ENCODE measurements at regions not wholly inside any gene's neighbourhood (a gene's known extent, or its start where the extent isn't known, plus 50 kb on each side); places are given as distances from the start of the nearest gene placed in this dataset.

DNA sequence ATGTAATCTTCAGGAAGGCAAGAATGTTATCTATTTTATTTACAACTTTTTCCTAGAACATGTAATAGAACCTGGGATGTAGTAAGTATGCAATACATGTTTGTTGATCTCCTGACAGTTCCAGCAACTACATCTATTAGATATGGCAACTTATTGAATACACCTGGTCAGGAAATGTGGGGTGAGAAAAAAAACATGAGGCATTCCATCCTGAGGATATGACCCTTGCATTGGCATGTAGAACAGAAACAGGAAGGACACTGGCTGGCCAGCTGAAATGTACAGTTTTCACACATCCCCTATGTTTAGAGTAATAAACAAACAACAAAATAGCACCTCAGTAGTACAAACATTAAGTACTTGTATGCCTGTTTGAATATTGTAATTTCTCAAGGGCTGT lies 272.6 kb upstream of the NT5C1B start:
- dilution Hi-C loops (cut with MboI; ENCODE audit: extremely low pct_ligation_motif_present, low sequenced_read_pairs), result no loop called here
- H3K4me2 ChIP-seq (ENCODE audit: insufficient read depth, low read length), result no peak overlapping the region
- ChIA-PET POLR2A (no interaction called here), CTCF (no interaction called here)
- DNase-seq (ENCODE audit: low read depth, low spot score), result no peak
- no peak overlapping the region for H2AFZ ChIP-seq (ENCODE audit: low read depth, low read length)
- H4K20me1 ChIP-seq (replicated peaks; ENCODE audit: control insufficient read depth, extremely low read depth, insufficient read depth, low read length), result no peaks in the 10 kb centered on the region
- no peaks in the 10 kb centered on the region for H3K4me1 ChIP-seq (ENCODE audit: control insufficient read depth, extremely low read depth, insufficient read depth, low read length)
- no TSS peak for BruUV-seq (replicated peaks)
- TF ChIP-seq POLR2A (IDR thresholded peaks at IDR 0.05; ENCODE audit: low read depth, low read length) (no peak), FOS (IDR thresholded peaks at IDR 0.05; ENCODE audit: borderline replicate concordance, insufficient read depth, low read length) (peak; percentile 10)
- no peak overlapping the region for H3K27ac ChIP-seq (ENCODE audit: insufficient read depth, low read depth, low read length)
- H3K27me3 ChIP-seq (ENCODE audit: control insufficient read depth in 2 of 2, insufficient read depth in 2 of 2, low read length in 2 of 2), result no peaks in the 10 kb centered on the region
- no peak overlapping the region for H3K4me3 ChIP-seq (replicated peaks in 1 of 3; ENCODE audit: insufficient read depth in 1 of 3, low read depth in 1 of 3, low read length in 3 of 3)
- intact Hi-C loops (cut with micrococcal nuclease), result no loop called here
- H3K9me1 ChIP-seq (replicated peaks; ENCODE audit: control insufficient read depth, extremely low read depth, insufficient read depth, low read length), result no peaks in the 10 kb centered on the region
- FAIRE-seq, result no peak
- H3K36me3 ChIP-seq (ENCODE audit: control insufficient read depth in 2 of 2, extremely low read depth in 1 of 2, insufficient read depth in 2 of 2, low read length in 2 of 2), result no peaks in the 10 kb centered on the region
- H3K79me2 ChIP-seq (ENCODE audit: control insufficient read depth, insufficient read depth, low read length), result no peaks in the 10 kb centered on the region
- H3K9ac ChIP-seq (replicated peaks; ENCODE audit: extremely low read depth, insufficient read depth, low read length), result no peak overlapping the region
- no peaks in the 10 kb centered on the region for H3K9me3 ChIP-seq (replicated peaks; ENCODE audit: control insufficient read depth, insufficient read depth, low read length)

DNA sequence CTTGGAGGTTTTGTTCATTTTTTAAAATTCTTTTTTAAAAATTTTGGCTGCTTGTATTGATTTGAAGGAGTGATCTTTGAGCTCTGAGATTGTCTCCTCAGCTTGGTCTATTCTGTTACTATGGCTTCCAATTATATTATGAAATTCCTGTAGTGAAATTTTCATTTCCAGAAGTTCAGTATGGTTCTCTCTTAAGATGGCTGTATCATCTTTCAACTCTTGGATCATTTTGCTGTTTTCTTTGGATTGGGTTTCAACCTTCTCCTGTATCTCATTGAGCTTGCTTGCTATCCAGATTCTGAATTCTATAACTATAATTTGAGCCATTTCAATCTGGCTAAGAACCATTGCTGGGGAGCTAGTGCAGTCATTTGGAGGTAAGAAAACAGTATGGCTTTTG lies 270.8 kb upstream of the NT5C1B start:
- Histone ChIP-seq H4K20me1 (replicated peaks; ENCODE audit: control insufficient read depth, extremely low read depth, insufficient read depth, low read length) (no peaks in the 10 kb centered on the region), H3K4me1 (ENCODE audit: control insufficient read depth, extremely low read depth, insufficient read depth, low read length) (no peaks in the 10 kb centered on the region), H3K4me3 (replicated peaks in 1 of 3; ENCODE audit: insufficient read depth in 1 of 3, low read depth in 1 of 3, low read length in 3 of 3) (no peak overlapping the region), H3K27ac (ENCODE audit: insufficient read depth, low read depth, low read length) (no peak overlapping the region), H3K9ac (replicated peaks; ENCODE audit: extremely low read depth, insufficient read depth, low read length) (no peak overlapping the region), H3K36me3 (ENCODE audit: control insufficient read depth in 2 of 2, extremely low read depth in 1 of 2, insufficient read depth in 2 of 2, low read length in 2 of 2) (no peaks in the 10 kb centered on the region), H3K9me1 (replicated peaks; ENCODE audit: control insufficient read depth, extremely low read depth, insufficient read depth, low read length) (no peaks in the 10 kb centered on the region), H3K79me2 (ENCODE audit: control insufficient read depth, insufficient read depth, low read length) (no peaks in the 10 kb centered on the region), H3K9me3 (replicated peaks; ENCODE audit: control insufficient read depth, insufficient read depth, low read length) (no peaks in the 10 kb centered on the region), H2AFZ (ENCODE audit: low read depth, low read length) (no peak overlapping the region), H3K27me3 (ENCODE audit: control insufficient read depth in 2 of 2, insufficient read depth in 2 of 2, low read length in 2 of 2) (no peaks in the 10 kb centered on the region), H3K4me2 (ENCODE audit: insufficient read depth, low read length) (no peak overlapping the region)
- no TSS peak for BruUV-seq (replicated peaks)
- DNase-seq (ENCODE audit: low read depth, low spot score) (no peak), FAIRE-seq (no peak)
- ChIA-PET CTCF (no interaction called here), POLR2A (no interaction called here)
- TF ChIP-seq EZH2 (IDR thresholded peaks at IDR 0.05; ENCODE audit: borderline replicate concordance, low read depth, low read length, severe bottlenecking), result no peak
- TF ChIP-seq POLR2A (IDR thresholded peaks at IDR 0.05; ENCODE audit: low read depth, low read length), result no peak
- TF ChIP-seq GATA2 (IDR thresholded peaks at IDR 0.05; ENCODE audit: insufficient read depth, insufficient read length, low read depth, low read length), result no peak
- TF ChIP-seq, protein P1, sequence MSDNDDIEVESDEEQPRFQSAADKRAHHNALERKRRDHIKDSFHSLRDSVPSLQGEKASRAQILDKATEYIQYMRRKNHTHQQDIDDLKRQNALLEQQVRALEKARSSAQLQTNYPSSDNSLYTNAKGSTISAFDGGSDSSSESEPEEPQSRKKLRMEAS (IDR thresholded peaks at IDR 0.05; ENCODE audit: insufficient read depth, insufficient read length), result no peak
- TF ChIP-seq FOS (IDR thresholded peaks at IDR 0.05; ENCODE audit: borderline replicate concordance, insufficient read depth, low read length), result no peak
- TF ChIP-seq MYC (IDR thresholded peaks at IDR 0.05; ENCODE audit: low read depth, low read length), result no peak
- no peak for TF ChIP-seq POLR2AphosphoS5 (IDR thresholded peaks at IDR 0.05; ENCODE audit: insufficient read depth, low read depth, low read length)
- no peak for TF ChIP-seq JUN (IDR thresholded peaks at IDR 0.05; ENCODE audit: borderline replicate concordance, insufficient read depth, insufficient read length, low read depth)
- TF ChIP-seq, protein P2, sequence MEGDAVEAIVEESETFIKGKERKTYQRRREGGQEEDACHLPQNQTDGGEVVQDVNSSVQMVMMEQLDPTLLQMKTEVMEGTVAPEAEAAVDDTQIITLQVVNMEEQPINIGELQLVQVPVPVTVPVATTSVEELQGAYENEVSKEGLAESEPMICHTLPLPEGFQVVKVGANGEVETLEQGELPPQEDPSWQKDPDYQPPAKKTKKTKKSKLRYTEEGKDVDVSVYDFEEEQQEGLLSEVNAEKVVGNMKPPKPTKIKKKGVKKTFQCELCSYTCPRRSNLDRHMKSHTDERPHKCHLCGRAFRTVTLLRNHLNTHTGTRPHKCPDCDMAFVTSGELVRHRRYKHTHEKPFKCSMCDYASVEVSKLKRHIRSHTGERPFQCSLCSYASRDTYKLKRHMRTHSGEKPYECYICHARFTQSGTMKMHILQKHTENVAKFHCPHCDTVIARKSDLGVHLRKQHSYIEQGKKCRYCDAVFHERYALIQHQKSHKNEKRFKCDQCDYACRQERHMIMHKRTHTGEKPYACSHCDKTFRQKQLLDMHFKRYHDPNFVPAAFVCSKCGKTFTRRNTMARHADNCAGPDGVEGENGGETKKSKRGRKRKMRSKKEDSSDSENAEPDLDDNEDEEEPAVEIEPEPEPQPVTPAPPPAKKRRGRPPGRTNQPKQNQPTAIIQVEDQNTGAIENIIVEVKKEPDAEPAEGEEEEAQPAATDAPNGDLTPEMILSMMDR (IDR thresholded peaks at IDR 0.05; ENCODE audit: extremely low read depth in 1 of 2, insufficient read depth in 1 of 2, low read depth in 1 of 2, low read length in 2 of 2), result no peak
- intact Hi-C loops (cut with micrococcal nuclease) (no loop called here), dilution Hi-C loops (cut with MboI; ENCODE audit: extremely low pct_ligation_motif_present, low sequenced_read_pairs) (no loop called here)

Data from endothelial cell of umbilical vein (primary cell).